Activated T-cell treated with anti-CD3 and anti-CD28 coated beads for 24 hours (primary cell): ENCODE measurements at regions not wholly inside any gene's neighbourhood (a gene's known extent, or its start where the extent isn't known, plus 50 kb on each side); places are given as distances from the start of the nearest gene placed in this dataset.

Experiments
- DNase-seq: peaks from one replicate; pipeline ENCODE4 v3.0.0-alpha.2; 2020; ENCODE audit warnings: low read depth

DNA sequence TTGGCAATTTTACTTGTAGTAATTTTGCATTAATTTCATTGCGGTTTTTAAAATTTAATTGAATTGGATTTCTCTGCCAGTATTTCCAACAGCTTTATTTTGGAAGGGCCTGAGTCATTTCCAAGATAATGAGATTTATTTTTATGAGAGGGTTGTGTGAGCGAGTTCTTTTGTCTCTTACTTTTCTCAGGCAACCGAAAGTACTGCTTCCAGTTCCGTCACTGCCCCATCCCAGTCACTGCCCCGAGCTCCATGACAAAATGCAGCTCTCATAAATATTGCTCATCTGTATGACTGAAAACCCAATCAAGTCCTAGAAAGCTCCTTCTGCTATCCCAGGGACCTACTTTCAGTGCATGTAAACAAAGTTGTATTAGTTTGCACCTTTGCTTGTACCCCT lies 468.4 kb upstream of the SEMA3D start:
- DNase-seq: no peak

DNA sequence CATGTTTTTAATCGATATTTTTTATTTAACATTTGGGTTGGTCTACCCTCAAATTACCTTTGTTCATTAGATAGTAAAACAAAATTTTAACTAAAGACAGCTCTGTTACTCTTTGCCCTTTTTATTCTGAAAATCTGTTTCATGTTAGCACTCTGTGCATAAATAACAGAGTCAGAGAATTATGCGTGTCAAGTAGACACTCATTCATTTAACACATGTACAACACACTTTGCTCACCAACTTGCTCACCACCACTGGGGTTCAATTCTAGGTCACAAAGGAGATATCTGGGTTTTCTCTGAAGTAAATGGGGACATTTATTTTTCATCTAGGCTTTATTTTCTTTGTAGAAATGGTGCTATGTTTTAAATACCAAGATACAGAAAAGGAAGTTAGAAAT lies 457.4 kb upstream of the SEMA3D start:
- DNase-seq: no peak

DNA sequence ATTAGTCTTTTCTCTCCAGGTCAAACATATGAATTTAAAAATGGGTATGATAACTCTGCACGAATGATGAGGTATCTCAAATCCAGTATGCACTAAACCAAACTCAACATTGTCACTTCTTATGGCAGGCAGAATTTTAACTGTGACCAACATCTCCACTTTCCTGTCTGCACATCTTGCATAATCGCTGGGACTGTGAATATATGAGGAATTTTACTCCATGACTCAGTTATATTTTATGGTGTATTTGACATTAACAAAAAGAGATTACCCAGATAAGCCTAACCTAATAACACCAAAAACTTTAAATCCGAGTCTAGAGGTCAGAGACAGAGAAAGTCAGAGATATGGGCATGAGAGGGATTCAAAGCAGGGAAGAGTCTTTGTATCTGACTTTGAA lies 454.5 kb upstream of the SEMA3D start:
- no peak for DNase-seq

DNA sequence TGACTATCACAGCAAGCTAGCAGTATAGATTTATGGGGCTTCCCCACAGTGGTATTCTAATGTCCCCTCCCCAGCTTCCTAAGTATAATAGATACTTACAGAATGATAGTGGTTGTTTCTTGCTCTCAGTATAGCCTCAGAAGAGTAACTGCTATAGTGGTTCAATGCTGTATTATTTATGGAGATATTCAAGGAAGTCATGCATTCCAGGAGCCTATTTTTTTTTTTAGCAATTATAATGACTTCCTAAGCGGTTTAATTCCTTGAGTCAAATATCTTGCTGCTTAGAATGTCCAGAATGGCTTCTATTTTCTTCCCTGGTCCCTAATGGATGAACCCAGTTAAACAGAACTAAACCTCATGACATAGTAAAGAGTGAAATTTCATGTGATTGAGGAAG lies 451.5 kb upstream of the SEMA3D start:
- no peak for DNase-seq

DNA sequence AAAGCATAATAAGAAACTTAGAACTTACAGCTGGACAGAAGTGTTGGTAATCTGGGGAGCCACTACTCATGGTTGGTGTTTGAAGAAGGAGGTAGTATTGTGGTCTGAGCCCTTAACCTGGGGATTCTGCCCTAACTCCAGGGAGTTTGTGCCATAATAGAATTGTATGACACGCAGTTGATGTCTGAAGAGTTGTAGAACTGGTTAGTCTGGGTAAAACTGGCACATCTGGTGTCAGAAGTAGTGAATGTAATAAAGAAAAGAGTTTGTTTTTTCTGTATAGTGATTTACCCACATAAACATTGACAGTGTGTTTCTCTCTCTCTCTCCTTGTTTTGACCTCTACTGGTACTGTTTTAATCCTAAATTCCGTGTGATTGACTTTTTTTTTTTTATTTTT lies 448.1 kb upstream of the SEMA3D start:
- no peak for DNase-seq

DNA sequence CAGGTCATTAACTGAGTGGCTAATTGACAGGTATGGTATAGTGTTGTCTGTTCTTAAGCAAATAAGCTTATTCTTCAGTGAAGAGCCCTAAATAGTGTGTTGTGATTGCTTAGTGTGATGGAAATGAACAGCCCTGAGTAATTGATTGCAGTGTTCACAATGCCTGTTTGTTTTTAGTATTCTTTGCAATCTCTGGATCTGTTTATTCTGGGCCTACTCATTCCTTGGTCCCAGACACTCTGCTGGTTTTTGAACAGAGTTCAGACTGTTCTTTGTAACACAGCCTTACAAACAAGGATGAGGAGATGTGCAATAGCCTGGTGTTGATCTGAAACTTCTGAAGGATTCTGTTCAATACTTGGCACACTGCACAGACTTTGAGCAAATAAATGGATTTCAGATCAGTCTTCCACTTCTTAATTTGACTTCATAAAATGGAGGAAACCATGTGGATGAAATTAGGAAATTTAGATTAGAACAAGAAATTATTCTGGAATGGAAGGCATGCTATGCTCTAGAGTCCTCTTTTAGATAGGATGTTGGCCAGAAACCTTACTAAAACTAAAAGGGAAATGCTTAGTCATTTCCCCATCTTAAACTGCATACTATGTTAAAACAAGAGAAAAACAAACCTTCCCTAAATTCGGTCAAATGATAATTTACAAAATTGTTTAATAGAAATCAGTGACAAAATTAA lies 444.2 kb upstream of the SEMA3D start:
- DNase-seq: no peak

DNA sequence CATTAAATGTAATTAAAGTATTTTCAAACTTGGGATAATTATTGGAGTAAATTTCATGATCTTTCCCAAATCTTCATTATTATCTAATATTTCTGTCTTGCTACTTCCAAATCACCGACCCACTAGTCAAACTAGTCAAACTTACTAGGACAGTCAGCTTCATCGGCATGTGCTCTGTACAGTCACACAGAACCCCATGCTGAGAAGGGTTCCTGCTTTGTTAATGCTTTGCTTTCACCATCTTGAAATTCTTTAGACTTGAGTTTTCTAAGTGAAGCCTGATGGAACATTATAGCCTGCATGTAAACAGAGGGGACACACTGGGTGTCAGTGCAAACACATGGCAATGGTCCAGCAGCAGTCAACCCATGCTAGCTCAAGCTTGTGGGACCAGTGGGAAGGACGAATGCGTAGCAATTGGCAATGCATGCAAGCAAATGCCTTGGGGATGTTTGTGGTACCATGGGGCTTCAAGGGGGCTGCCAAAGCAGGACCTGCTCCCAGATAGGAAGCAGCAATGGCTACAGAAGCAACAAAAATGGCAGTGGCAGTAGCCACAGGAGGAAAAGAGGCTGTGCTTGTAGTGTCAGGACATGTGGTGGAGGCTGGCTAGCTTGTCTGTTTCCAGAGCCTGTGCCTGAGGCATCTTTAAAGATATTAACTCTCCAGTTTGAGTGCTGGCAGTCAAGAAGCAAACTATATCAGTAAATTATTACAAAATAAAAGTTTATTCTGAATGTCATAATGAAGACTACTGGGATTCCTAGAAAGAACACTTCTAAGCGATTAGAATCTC lies 441.1 kb upstream of the SEMA3D start:
- DNase-seq: no peak

DNA sequence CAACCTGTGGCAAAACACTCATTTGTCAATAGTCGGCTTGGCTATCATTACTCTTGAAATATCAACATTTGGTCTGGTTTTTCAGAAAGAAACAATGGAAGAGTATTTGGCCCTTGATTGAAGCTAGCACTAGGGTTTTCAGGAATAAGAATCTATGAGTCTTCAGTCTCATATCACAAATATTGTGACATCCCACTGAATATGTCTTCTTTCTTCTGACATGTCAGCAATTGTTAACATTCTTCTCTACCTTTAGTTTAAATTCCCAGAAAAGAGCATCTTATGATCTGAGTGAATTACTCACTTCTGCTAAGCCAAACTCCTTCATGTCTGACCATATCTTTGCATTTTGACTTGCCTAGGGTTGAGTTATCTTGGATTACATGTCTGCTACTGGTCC lies 435.2 kb upstream of the SEMA3D start:
- DNase-seq: no peak

DNA sequence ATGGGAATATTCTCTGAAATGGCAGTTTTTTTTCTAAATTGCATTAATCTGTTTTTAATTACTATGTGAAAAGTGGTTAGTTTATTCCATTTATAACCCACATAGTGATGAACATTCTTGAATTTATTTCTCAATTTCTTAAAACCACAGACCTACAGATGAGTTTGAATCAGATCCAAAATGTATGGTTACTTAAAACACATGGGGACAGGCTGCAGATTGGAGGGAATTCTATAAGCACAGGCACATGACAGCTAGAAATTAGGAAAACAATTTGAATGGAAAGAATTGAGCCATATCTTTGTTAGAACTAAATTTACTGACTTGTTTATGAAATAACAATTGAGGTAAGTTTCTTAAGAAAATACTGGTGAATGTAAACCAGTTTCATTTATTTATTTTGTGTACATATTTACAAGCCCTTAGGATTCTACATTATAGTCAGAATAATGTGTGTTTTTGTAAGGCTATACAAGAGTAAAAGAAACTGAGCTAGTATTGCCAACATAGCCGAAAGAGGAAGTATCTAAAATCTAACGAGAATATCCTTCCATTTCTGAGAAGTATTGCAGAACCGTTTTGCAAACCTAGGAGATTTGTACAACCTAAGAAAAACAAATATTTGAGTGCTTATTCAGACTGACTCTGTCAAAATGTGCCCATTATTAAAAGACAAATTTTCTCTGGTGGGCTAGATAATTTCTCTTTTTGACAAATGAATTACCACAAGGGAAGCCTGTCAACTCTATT lies 434.3 kb upstream of the SEMA3D start:
- no peak for DNase-seq

DNA sequence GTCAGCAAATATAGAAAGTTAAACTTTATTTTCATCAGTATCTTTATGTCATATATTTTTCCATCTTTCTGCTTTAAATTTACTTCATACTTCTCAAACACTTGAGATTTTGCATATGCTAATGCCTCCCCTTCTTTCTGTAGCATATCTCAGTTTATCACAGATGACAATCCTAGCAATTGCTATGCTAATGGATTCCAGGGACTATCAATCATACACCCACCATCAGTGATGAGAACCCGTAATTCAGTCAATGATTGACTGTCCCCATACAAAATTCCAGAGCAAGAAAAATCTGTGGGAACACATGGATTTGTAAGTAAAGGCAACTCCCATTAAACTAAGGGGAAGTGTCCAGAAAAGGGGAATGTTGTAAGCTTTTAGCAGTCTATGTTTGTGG lies 432.4 kb upstream of the SEMA3D start:
- DNase-seq: no peak

DNA sequence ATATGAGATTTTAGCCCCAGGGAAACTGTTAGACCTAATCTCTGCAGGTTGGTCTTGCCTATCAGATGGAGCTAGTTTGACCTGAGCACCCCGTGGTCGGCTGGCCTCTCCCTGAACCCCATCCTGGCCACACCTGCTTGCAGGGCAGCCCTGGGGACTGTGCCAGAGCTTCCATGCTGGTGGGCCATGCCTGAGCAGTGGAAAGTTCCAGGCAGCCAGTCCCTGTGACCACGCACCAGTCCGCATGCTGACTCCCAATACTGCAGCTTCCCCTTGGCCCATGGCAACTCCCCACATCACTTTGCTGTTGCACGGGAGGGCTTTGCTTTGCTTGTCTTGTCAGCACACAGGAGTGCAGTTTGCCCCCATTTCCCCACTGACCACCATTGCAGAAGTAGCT lies 427.8 kb upstream of the SEMA3D start:
- DNase-seq: no peak

DNA sequence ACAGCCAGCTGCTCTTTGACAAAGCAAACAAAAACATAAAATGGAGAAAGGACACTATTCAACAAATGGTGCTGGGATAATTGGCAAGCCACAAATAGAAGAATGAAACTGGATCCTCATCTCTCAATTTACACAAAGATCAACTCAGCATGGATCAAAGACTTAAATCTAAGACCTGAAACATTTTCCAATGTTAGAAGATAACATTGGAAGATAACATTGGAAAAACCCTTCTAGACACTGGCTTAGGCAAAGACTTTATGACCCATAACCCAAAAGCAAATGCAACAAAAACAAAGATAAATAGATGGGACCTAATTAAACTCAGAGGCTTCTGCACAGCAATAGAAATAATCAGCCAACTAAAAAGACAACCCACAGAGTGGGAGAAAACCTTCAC lies 425.7 kb upstream of the SEMA3D start:
- DNase-seq: no peak

DNA sequence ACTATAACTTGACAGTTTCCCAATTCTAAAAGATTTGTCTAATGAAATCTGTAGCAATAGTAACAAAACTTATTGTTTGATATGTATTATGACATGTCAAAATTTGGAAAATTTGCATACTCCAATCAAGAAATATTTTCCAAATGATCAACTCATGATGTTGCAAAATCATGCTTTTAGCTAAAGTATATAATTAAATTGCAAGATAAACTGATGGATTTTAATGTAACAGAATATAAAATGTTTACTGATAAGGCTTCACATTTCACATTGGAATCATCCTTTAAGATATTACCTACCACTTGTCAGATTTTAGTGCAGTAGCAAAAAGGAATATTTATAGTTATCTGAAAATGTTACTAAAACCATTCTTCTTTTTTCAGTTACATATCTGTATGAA lies 421.9 kb upstream of the SEMA3D start:
- DNase-seq: no peak

DNA sequence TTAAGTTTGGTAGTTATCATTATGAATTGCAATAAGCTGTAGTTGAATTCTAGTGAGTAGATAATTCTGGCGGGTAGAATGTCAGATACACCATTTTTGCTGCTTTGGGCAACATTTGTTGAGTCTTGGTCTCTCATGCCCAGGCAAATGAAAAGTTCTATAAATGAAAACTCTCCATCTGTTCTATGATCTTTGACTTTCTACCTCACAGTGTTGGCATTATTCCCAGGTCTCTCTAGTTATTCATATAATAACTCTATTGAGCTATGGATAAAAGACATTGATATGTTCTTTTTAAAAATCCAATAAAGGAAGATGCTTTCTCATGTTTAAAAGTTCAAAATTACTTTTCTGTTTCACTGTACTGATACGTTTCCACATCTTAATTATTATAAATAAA lies 415.3 kb upstream of the SEMA3D start:
- no peak for DNase-seq

DNA sequence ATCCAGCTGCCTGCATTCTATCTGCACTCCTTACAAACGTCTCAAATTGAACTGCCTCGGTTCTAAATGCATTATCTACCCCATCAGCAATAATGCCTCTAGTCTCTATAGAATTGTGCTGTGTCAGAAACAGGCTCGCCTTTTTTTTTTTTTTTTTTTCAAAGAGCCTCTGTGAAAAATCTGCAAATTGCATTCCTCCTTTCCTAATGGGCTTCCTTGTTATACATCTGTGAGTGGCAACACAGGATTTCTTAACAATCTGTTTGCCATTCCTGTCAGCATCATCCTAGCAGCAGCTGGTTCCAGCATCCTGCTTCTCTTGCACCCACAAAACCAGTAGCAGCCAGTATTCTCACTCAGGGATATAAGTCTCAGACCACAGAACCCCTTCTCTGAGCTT lies 413.5 kb upstream of the SEMA3D start:
- DNase-seq: no peak

DNA sequence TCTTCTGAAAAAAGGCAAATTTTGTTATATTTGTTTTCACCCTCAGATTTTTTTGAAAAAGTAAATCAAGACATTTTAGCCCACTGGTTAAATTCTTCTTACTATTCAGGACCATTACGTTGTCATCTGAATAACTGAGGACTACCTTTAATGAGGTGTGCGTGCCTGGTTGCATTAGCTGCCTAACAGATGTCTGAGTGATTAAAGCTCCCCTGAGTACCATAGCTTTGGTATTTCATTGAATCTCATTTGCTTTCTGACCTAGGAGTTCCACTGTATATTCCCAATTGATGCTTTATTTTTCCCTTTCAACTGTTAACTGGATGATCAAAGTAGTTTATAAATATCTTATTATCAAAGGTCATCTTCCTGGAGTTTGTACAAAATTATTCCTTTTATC lies 410.0 kb upstream of the SEMA3D start:
- DNase-seq: no peak

DNA sequence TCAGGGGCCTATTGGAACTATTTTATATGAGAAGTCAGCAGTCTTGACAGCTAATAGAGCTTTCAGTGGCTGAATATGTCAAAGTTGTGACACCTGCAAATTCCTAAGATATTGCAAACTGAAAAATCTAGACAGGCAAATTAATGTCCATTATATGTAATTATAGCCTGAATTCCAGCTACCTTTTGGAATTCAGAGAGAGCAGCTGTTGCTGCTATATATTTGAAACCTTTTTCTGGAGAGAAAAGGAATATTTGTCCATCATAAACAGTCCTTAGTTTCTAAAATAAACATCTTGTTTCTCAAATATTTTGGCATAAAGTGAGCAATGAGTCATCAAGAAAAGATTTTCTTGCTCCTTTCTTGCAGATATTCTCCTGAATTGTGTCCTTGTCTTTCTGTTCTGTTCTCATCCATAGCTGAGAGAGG lies 408.9 kb upstream of the SEMA3D start:
- DNase-seq: no peak

DNA sequence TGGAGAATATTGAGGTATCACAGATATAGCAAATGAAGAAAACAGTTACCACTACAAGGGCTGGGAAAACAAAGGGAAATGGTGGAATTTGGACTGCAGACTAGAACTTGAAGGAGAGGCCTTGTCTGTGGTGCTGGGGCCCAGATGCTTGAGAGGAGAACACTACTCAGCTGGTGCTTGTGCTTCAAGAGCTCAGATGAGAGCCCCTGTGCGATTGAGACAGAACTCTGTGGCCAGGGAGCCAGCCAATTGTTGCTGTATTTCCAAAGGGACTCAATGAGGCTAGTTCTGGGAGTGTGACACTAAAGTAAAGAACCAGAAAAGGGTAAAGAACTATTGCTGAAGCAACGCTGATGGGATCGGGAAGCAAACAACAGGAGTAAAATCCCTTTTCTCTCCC lies 406.5 kb upstream of the SEMA3D start:
- no peak for DNase-seq

DNA sequence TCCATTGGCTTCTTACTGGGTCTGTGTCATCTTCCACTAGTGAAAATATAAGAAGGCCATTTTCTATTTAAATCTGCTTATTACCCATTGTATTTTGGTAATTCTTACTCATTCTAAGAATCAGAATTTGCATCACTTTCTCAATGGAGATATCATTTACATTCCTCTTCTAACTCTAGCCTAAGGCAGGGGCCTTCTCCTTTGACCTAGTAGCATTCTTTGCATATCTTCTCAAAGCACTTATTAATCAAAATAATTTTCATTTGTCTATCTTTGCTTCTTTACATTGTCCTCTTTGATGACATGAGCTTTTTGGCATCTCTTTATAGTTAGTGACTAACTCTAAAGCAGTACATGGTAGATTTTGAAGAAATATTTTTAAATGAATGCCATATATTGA lies 400.9 kb upstream of the SEMA3D start:
- no peak for DNase-seq

DNA sequence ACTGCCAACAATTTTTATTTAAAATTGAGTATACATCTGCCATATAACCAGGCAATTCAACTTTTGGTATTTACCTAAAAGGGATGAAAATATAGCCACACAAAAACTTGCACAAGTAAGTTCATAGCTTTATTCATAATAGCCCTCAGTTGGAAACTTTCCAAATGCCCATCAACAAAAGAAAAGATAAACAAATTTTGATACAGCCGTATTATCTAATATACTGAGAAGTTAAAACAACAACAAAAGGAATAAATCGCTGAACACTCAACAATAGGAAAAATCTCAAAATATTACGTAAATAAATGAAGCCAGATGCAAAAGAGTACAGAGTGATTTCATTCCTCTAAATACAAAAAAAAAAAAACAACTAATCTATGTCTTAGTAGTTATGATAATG lies 399.2 kb upstream of the SEMA3D start:
- DNase-seq: no peak

DNA sequence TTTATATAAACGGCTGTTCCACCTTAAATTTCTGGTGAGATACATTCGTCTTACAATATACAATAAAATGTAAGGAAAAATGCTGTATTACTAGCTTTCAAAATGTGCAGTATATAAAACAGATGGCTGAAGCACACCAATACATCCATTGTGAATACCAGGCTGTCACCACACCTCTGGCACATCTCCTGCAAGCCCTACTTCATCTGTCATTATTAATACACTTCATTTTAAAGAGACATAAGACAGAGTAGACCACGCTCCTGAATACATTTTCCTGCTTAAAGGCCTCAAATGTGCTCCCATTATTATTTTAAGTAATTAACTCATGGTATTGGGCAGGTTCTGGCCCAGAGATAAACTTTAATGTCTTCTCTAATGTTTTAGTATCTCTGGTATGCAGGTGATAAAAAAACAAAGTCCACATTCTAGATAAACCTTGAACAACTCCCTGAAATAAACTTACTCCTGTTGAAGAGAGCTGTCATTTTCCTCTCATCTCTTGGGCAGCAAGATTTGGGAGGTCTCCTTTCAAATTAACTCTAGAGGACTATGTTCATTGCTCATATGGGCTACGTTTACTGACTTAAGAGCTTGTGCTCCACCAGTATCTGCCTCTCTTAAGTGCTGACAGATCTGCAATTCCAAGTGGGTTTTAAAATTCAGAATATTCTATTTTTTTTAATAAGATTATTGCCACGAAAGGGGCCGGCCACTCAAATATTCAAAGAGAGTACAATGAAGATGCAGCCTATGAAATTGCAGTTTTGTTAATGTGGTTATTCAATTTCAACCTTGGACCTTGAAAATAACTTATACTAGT lies 396.5 kb upstream of the SEMA3D start:
- no peak for DNase-seq

DNA sequence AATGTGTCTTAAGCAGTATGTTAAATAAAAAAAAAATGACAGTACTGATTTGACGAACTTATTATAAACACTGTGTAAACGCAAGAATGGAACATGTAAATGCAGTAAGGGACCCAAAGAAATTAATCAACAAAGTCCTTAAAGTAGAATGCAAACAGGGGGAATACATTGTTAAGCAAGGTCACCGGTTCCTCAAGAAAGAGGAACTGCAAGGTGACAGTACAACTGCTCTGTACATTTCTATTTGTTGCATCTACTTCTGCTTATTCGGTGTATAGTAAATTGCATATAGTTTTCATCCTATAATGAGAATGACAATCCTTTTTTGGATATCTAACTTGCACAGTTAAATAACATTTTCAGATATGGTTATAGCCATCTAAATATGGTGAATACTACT lies 387.0 kb upstream of the SEMA3D start:
- DNase-seq: no peak
